ENCODE measurements at regions not wholly inside any gene's neighbourhood (a gene's known extent, or its start where the extent isn't known, plus 50 kb on each side); places are given as distances from the start of the nearest gene placed in this dataset.

GRCh38 chr2:153387203-153387602 is 91.4 kb downstream of the RPRM start:
- Histone ChIP-seq H3K4me1 (no peaks in the 10 kb centered on the region), H3K36me3 (no peaks in the 10 kb centered on the region), H3K27ac (no peak overlapping the region), H3K4me3 (no peak overlapping the region), H3K9me3 (no peaks in the 10 kb centered on the region), H3K27me3 (no peaks in the 10 kb centered on the region)
- WGBS, 2 donors (ENCODE audit: low coverage in 1 of 2), result 73 to 88% methylated on average over 4 of the region's 4 CpGs
- TF ChIP-seq POLR2A (IDR thresholded peaks at IDR 0.05), result no peak
- no peak for TF ChIP-seq POLR2AphosphoS5 (IDR thresholded peaks at IDR 0.05)
- no peak for TF ChIP-seq CTCF (IDR thresholded peaks at IDR 0.05)
- TF ChIP-seq EP300 (IDR thresholded peaks at IDR 0.05; ENCODE audit: low read depth), result no peak
- no peak for DNase-seq
- intact Hi-C loops (cut with DNase I; ENCODE audit: low total_unique reads), result no loop called here
- in situ Hi-C loops (cut with MboI; ENCODE audit: low pct_ligation_motif_present in 1 of 4, low pct_unique_long_range_greater_than_20kb in 1 of 4, low sequenced_read_pairs in 3 of 4), result no loop called here

- Histone ChIP-seq H3K4me1 (no peaks in the 10 kb centered on the region), H3K27me3 (no peaks in the 10 kb centered on the region), H3K27ac (no peak overlapping the region), H3K9me3 (no peaks in the 10 kb centered on the region), H3K36me3 (no peaks in the 10 kb centered on the region), H3K4me3 (no peak overlapping the region)
- WGBS, 2 donors (ENCODE audit: low coverage in 1 of 2), result 64 to 77% methylated on average over 2 of the region's 2 CpGs
- in situ Hi-C loops (cut with MboI; ENCODE audit: low pct_ligation_motif_present in 1 of 4, low pct_unique_long_range_greater_than_20kb in 1 of 4, low sequenced_read_pairs in 3 of 4), result no loop called here
- no peak for DNase-seq
- intact Hi-C loops (cut with DNase I; ENCODE audit: low total_unique reads), result no loop called here
- TF ChIP-seq POLR2A (IDR thresholded peaks at IDR 0.05) (no peak), POLR2AphosphoS5 (IDR thresholded peaks at IDR 0.05) (no peak), CTCF (IDR thresholded peaks at IDR 0.05) (no peak), EP300 (IDR thresholded peaks at IDR 0.05; ENCODE audit: low read depth) (no peak)
Observed at GRCh38 chr2:153386481-153386897, 92.1 kb downstream of the RPRM start.

GRCh38 chr2:153373510-153374279 is 104.9 kb downstream of the RPRM start:
- no peaks in the 10 kb centered on the region for H3K36me3 ChIP-seq
- in situ Hi-C loops (cut with MboI; ENCODE audit: low pct_ligation_motif_present in 1 of 4, low pct_unique_long_range_greater_than_20kb in 1 of 4, low sequenced_read_pairs in 3 of 4) (no loop called here), intact Hi-C loops (cut with DNase I; ENCODE audit: low total_unique reads) (no loop called here)
- no peaks in the 10 kb centered on the region for H3K27me3 ChIP-seq
- H3K9me3 ChIP-seq, result no peaks in the 10 kb centered on the region
- no peak overlapping the region for H3K27ac ChIP-seq
- WGBS, 2 donors (ENCODE audit: low coverage in 1 of 2), result 30 to 55% methylated on average over 3 of the region's 3 CpGs
- H3K4me3 ChIP-seq, result no peak overlapping the region
- TF ChIP-seq POLR2A (IDR thresholded peaks at IDR 0.05), result no peak
- TF ChIP-seq CTCF (IDR thresholded peaks at IDR 0.05), result no peak
- no peaks in the 10 kb centered on the region for H3K4me1 ChIP-seq
- DNase-seq, result no peak

- Histone ChIP-seq H3K9me3 (no peaks in the 10 kb centered on the region), H3K27ac (no peak overlapping the region), H3K27me3 (no peaks in the 10 kb centered on the region), H3K4me3 (no peak overlapping the region), H3K4me1 (no peaks in the 10 kb centered on the region), H3K36me3 (no peaks in the 10 kb centered on the region)
- no peak for DNase-seq
- in situ Hi-C loops (cut with MboI; ENCODE audit: low pct_ligation_motif_present in 1 of 4, low pct_unique_long_range_greater_than_20kb in 1 of 4, low sequenced_read_pairs in 3 of 4), result no loop called here
- TF ChIP-seq POLR2AphosphoS5 (IDR thresholded peaks at IDR 0.05) (no peak), POLR2A (IDR thresholded peaks at IDR 0.05) (no peak), CTCF (IDR thresholded peaks at IDR 0.05) (no peak), EP300 (IDR thresholded peaks at IDR 0.05; ENCODE audit: low read depth) (no peak)
- whole genome bisulfite sequencing, 2 donors (ENCODE audit: low coverage in 1 of 2), result 80% methylated on average over 3 of the region's 3 CpGs; no CpG with 5 or more reads in 1 of the 2 donors
- intact Hi-C loops (cut with DNase I; ENCODE audit: low total_unique reads), result no loop called here
Observed at GRCh38 chr2:153360239-153360638, 118.3 kb downstream of the RPRM start.
